Stimulated activated CD8-positive, alpha-beta memory T cell treated with anti-CD3 and anti-CD28 coated beads, Interleukin-7, amount 100 ng/mL, for 1 hour (primary cell): ENCODE measurements at regions not wholly inside any gene's neighbourhood (a gene's known extent, or its start where the extent isn't known, plus 50 kb on each side); places are given as distances from the start of the nearest gene placed in this dataset.
"Not testable (repeated sequence)": the region's sequence is repeated elsewhere in the genome, so short reads cannot be mapped to it uniquely, and the experiment has no call there.

Experiments used
- DNase-seq, 2 donors: peaks; one replicate each; pipeline ENCODE4 v3.0.0-alpha.2; 2020; ENCODE audit warnings: low read depth in 2 of 2

- no peak for DNase-seq
Measured at GRCh38 chr6:4677011-4677750, 99.0 kb upstream of the CDYL start.

GRCh38 chr6:4676016-4676415 is 100.2 kb upstream of the CDYL start:
- DNase-seq = no peak

GRCh38 chr6:4675121-4675520 is 101.1 kb upstream of the CDYL start:
- no peak for DNase-seq

- DNase-seq = no peak
Measured at GRCh38 chr6:4673861-4674260, 102.3 kb upstream of the CDYL start.

GRCh38 chr6:4672772-4673171 is 103.4 kb upstream of the CDYL start:
- DNase-seq = no peak

- no peak for DNase-seq
Measured at GRCh38 chr6:4671587-4672115, 104.6 kb upstream of the CDYL start.

GRCh38 chr6:4670824-4671409 is 105.3 kb upstream of the CDYL start:
- DNase-seq = no peak

GRCh38 chr6:4670290-4670689 is 105.9 kb upstream of the CDYL start:
- DNase-seq = no peak

GRCh38 chr6:4668271-4669179 is 107.7 kb upstream of the CDYL start:
- DNase-seq = no peak

- DNase-seq = no peak
Measured at GRCh38 chr6:4667591-4667990, 108.6 kb upstream of the CDYL start.

GRCh38 chr6:4666886-4667513 is 109.2 kb upstream of the CDYL start:
- no peak for DNase-seq

- DNase-seq = no peak
Measured at GRCh38 chr6:4665489-4666417, 110.5 kb upstream of the CDYL start.

- DNase-seq = no peak
Measured at GRCh38 chr6:4664911-4665310, 111.3 kb upstream of the CDYL start.

GRCh38 chr6:4664117-4664626 is 112.0 kb upstream of the CDYL start:
- no peak for DNase-seq

- DNase-seq = no peak
Measured at GRCh38 chr6:4662886-4663285, 113.3 kb upstream of the CDYL start.

GRCh38 chr6:4661391-4661790 is 114.8 kb upstream of the CDYL start:
- DNase-seq = no peak

GRCh38 chr6:4660377-4661321 is 115.6 kb upstream of the CDYL start:
- DNase-seq = no peak

GRCh38 chr6:4659719-4660118 is 116.5 kb upstream of the CDYL start:
- not testable (repeated sequence) for DNase-seq

- DNase-seq = no peak
Measured at GRCh38 chr6:4658486-4658885, 117.7 kb upstream of the CDYL start.
